ENCODE measurements at regions not wholly inside any gene's neighbourhood (a gene's known extent, or its start where the extent isn't known, plus 50 kb on each side); places are given as distances from the start of the nearest gene placed in this dataset.
"Not testable (repeated sequence)": the region's sequence is repeated elsewhere in the genome, so short reads cannot be mapped to it uniquely, and the experiment has no call there.

GRCh38 chr7:136278057-136278456 is 300.9 kb upstream of the MTPN start:
- Histone ChIP-seq H3K27me3 (replicated peaks; ENCODE audit: control insufficient read depth, insufficient read depth, low read length) (no peaks in the 10 kb centered on the region), H3K9me3 (ENCODE audit: control insufficient read depth, low read length) (no peaks in the 10 kb centered on the region), H3K4me3 (ENCODE audit: low read length) (no peak overlapping the region), H3K9ac (ENCODE audit: low read length) (no peak overlapping the region), H3K4me1 (ENCODE audit: control insufficient read depth, insufficient read depth, low read length) (no peaks in the 10 kb centered on the region), H3K36me3 (ENCODE audit: control insufficient read depth, insufficient read depth, low read length, severe bottlenecking) (no peaks in the 10 kb centered on the region)
- DNase-seq (ENCODE audit: low read depth) = no peak

GRCh38 chr7:136275794-136276193 is 298.6 kb upstream of the MTPN start:
- DNase-seq (ENCODE audit: low read depth) = no peak
- no peak overlapping the region for H3K4me3 ChIP-seq (ENCODE audit: low read length)
- H3K9me3 ChIP-seq (ENCODE audit: control insufficient read depth, low read length) = no peaks in the 10 kb centered on the region

GRCh38 chr7:136274636-136275345 is 297.6 kb upstream of the MTPN start:
- Histone ChIP-seq H3K4me3 (ENCODE audit: low read length) (no peak overlapping the region), H3K36me3 (ENCODE audit: control insufficient read depth, insufficient read depth, low read length, severe bottlenecking) (no peaks in the 10 kb centered on the region), H3K9ac (ENCODE audit: low read length) (no peak overlapping the region), H3K9me3 (ENCODE audit: control insufficient read depth, low read length) (no peaks in the 10 kb centered on the region), H3K27me3 (replicated peaks; ENCODE audit: control insufficient read depth, insufficient read depth, low read length) (no peaks in the 10 kb centered on the region), H3K4me1 (ENCODE audit: control insufficient read depth, insufficient read depth, low read length) (no peaks in the 10 kb centered on the region)
- no peak for DNase-seq (ENCODE audit: low read depth)

More at GRCh38 chr7:136275794-136276193, 298.6 kb upstream of the MTPN start:
- no peak overlapping the region for H3K9ac ChIP-seq (ENCODE audit: low read length)
- no peaks in the 10 kb centered on the region for H3K4me1 ChIP-seq (ENCODE audit: control insufficient read depth, insufficient read depth, low read length)
- H3K27me3 ChIP-seq (replicated peaks; ENCODE audit: control insufficient read depth, insufficient read depth, low read length) = no peaks in the 10 kb centered on the region
- no peaks in the 10 kb centered on the region for H3K36me3 ChIP-seq (ENCODE audit: control insufficient read depth, insufficient read depth, low read length, severe bottlenecking)

GRCh38 chr7:136272934-136273333 is 295.8 kb upstream of the MTPN start:
- Histone ChIP-seq H3K4me3 (ENCODE audit: low read length) (no peak overlapping the region), H3K27me3 (replicated peaks; ENCODE audit: control insufficient read depth, insufficient read depth, low read length) (no peaks in the 10 kb centered on the region), H3K9me3 (ENCODE audit: control insufficient read depth, low read length) (peaks cover 3% of the 10 kb centered on the region), H3K4me1 (ENCODE audit: control insufficient read depth, insufficient read depth, low read length) (no peaks in the 10 kb centered on the region), H3K9ac (ENCODE audit: low read length) (no peak overlapping the region), H3K36me3 (ENCODE audit: control insufficient read depth, insufficient read depth, low read length, severe bottlenecking) (no peaks in the 10 kb centered on the region)
- no peak for DNase-seq (ENCODE audit: low read depth)

- Histone ChIP-seq H3K27me3 (replicated peaks; ENCODE audit: control insufficient read depth, insufficient read depth, low read length) (no peaks in the 10 kb centered on the region), H3K36me3 (ENCODE audit: control insufficient read depth, insufficient read depth, low read length, severe bottlenecking) (no peaks in the 10 kb centered on the region), H3K9ac (ENCODE audit: low read length) (no peak overlapping the region), H3K9me3 (ENCODE audit: control insufficient read depth, low read length) (peaks cover 33% of the 10 kb centered on the region), H3K4me3 (ENCODE audit: low read length) (no peak overlapping the region), H3K4me1 (ENCODE audit: control insufficient read depth, insufficient read depth, low read length) (no peaks in the 10 kb centered on the region)
- no peak for DNase-seq (ENCODE audit: low read depth)
Measured at GRCh38 chr7:136267822-136268221, 290.7 kb upstream of the MTPN start.

- no peak overlapping the region for H3K4me3 ChIP-seq (ENCODE audit: low read length)
- H3K36me3 ChIP-seq (ENCODE audit: control insufficient read depth, insufficient read depth, low read length, severe bottlenecking) = no peaks in the 10 kb centered on the region
- H3K4me1 ChIP-seq (ENCODE audit: control insufficient read depth, insufficient read depth, low read length) = no peaks in the 10 kb centered on the region
- DNase-seq (ENCODE audit: low read depth) = no peak
- no peaks in the 10 kb centered on the region for H3K27me3 ChIP-seq (replicated peaks; ENCODE audit: control insufficient read depth, insufficient read depth, low read length)
- peaks cover 37% of the 10 kb centered on the region for H3K9me3 ChIP-seq (ENCODE audit: control insufficient read depth, low read length)
- no peak overlapping the region for H3K9ac ChIP-seq (ENCODE audit: low read length)
Measured at GRCh38 chr7:136266457-136266856, 289.3 kb upstream of the MTPN start.

GRCh38 chr7:136264304-136264703 is 287.1 kb upstream of the MTPN start:
- DNase-seq (ENCODE audit: low read depth); H3K4me3 ChIP-seq (ENCODE audit: low read length); H3K4me1 ChIP-seq (ENCODE audit: control insufficient read depth, insufficient read depth, low read length); H3K36me3 ChIP-seq (ENCODE audit: control insufficient read depth, insufficient read depth, low read length, severe bottlenecking); H3K27me3 ChIP-seq (replicated peaks; ENCODE audit: control insufficient read depth, insufficient read depth, low read length); H3K9ac ChIP-seq (ENCODE audit: low read length): not testable (repeated sequence)
- H3K9me3 ChIP-seq (ENCODE audit: control insufficient read depth, low read length) = peaks cover 56% of the 10 kb centered on the region

- H3K4me3 ChIP-seq (ENCODE audit: low read length); H3K27me3 ChIP-seq (replicated peaks; ENCODE audit: control insufficient read depth, insufficient read depth, low read length); H3K4me1 ChIP-seq (ENCODE audit: control insufficient read depth, insufficient read depth, low read length); H3K9ac ChIP-seq (ENCODE audit: low read length); H3K36me3 ChIP-seq (ENCODE audit: control insufficient read depth, insufficient read depth, low read length, severe bottlenecking); DNase-seq (ENCODE audit: low read depth): not testable (repeated sequence)
- peaks cover 56% of the 10 kb centered on the region for H3K9me3 ChIP-seq (ENCODE audit: control insufficient read depth, low read length)
Measured at GRCh38 chr7:136263112-136263860, 286.1 kb upstream of the MTPN start.

GRCh38 chr7:136260591-136260990 is 283.4 kb upstream of the MTPN start:
- not testable (repeated sequence) for H3K4me3 ChIP-seq (ENCODE audit: low read length); H3K27me3 ChIP-seq (replicated peaks; ENCODE audit: control insufficient read depth, insufficient read depth, low read length); H3K4me1 ChIP-seq (ENCODE audit: control insufficient read depth, insufficient read depth, low read length); DNase-seq (ENCODE audit: low read depth); H3K36me3 ChIP-seq (ENCODE audit: control insufficient read depth, insufficient read depth, low read length, severe bottlenecking); H3K9ac ChIP-seq (ENCODE audit: low read length)
- peaks cover 47% of the 10 kb centered on the region for H3K9me3 ChIP-seq (ENCODE audit: control insufficient read depth, low read length)

GRCh38 chr7:136259074-136259473 is 281.9 kb upstream of the MTPN start:
- Histone ChIP-seq H3K4me1 (ENCODE audit: control insufficient read depth, insufficient read depth, low read length) (no peaks in the 10 kb centered on the region), H3K36me3 (ENCODE audit: control insufficient read depth, insufficient read depth, low read length, severe bottlenecking) (no peaks in the 10 kb centered on the region), H3K9me3 (ENCODE audit: control insufficient read depth, low read length) (peaks cover 38% of the 10 kb centered on the region), H3K4me3 (ENCODE audit: low read length) (no peak overlapping the region), H3K27me3 (replicated peaks; ENCODE audit: control insufficient read depth, insufficient read depth, low read length) (no peaks in the 10 kb centered on the region), H3K9ac (ENCODE audit: low read length) (no peak overlapping the region)
- DNase-seq (ENCODE audit: low read depth) = no peak

GRCh38 chr7:136256491-136256890 is 279.3 kb upstream of the MTPN start:
- Histone ChIP-seq H3K27me3 (replicated peaks; ENCODE audit: control insufficient read depth, insufficient read depth, low read length) (no peaks in the 10 kb centered on the region), H3K4me1 (ENCODE audit: control insufficient read depth, insufficient read depth, low read length) (no peaks in the 10 kb centered on the region), H3K4me3 (ENCODE audit: low read length) (no peak overlapping the region), H3K36me3 (ENCODE audit: control insufficient read depth, insufficient read depth, low read length, severe bottlenecking) (no peaks in the 10 kb centered on the region), H3K9ac (ENCODE audit: low read length) (no peak overlapping the region), H3K9me3 (ENCODE audit: control insufficient read depth, low read length) (peaks cover 27% of the 10 kb centered on the region)
- no peak for DNase-seq (ENCODE audit: low read depth)
